Endothelial cell of umbilical vein (primary cell): ENCODE measurements at regions not wholly inside any gene's neighbourhood (a gene's known extent, or its start where the extent isn't known, plus 50 kb on each side); places are given as distances from the start of the nearest gene placed in this dataset.

Source experiments
- POLR2A ChIP-seq: IDR thresholded peaks from 2 replicates; pipeline ENCODE4 v1.6.1; 2012; ENCODE audit warnings: low read depth, mild to moderate bottlenecking, control low read depth, low read length
- TF ChIP-seq, protein P1 (sequence below), 2 donors: IDR thresholded peaks; 1 replicate in 1 of 2; 2 replicates in 1 of 2; pipeline ENCODE4 v1.5.1; 2011; ENCODE audit warnings: low read length in 2 of 2, mild to moderate bottlenecking in 2 of 2, moderate library complexity in 2 of 2, control low read depth in 1 of 2, inconsistent platforms in 1 of 2, low read depth in 1 of 2; ENCODE audit not compliant: insufficient read depth in 1 of 2; ENCODE audit errors: extremely low read depth in 1 of 2

DNA sequence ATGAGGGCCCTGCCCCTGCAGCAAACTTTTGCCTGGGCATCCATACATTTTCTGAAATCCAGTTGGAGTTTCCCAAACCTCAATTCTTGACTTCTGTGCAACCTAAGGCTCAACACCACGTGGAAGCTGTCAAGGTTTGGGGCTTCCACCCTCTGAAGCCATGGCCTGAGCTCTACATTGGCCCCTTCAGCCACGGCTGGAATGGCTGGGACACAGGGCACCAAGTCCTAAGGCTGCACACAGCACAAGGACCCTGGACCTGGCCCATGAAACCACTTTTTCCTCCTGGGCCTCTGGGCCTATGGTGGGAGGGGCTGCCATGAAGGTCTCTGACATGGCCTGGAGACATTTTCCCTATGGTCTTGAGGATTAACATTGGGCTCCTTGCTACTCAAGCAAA, 266.3 kb downstream of the LRIG3 start:
- TF ChIP-seq, protein P1, sequence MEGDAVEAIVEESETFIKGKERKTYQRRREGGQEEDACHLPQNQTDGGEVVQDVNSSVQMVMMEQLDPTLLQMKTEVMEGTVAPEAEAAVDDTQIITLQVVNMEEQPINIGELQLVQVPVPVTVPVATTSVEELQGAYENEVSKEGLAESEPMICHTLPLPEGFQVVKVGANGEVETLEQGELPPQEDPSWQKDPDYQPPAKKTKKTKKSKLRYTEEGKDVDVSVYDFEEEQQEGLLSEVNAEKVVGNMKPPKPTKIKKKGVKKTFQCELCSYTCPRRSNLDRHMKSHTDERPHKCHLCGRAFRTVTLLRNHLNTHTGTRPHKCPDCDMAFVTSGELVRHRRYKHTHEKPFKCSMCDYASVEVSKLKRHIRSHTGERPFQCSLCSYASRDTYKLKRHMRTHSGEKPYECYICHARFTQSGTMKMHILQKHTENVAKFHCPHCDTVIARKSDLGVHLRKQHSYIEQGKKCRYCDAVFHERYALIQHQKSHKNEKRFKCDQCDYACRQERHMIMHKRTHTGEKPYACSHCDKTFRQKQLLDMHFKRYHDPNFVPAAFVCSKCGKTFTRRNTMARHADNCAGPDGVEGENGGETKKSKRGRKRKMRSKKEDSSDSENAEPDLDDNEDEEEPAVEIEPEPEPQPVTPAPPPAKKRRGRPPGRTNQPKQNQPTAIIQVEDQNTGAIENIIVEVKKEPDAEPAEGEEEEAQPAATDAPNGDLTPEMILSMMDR (IDR thresholded peaks at IDR 0.05; ENCODE audit: extremely low read depth in 1 of 2, insufficient read depth in 1 of 2, low read depth in 1 of 2, low read length in 2 of 2): no peak
- no peak for TF ChIP-seq POLR2A
